ELF-1 (cell line): ENCODE measurements at regions not wholly inside any gene's neighbourhood (a gene's known extent, or its start where the extent isn't known, plus 50 kb on each side); places are given as distances from the start of the nearest gene placed in this dataset.

Source experiments
- DNase-seq: peaks from one replicate; pipeline ENCODE4 v3.0.0-alpha.2; 2016; ENCODE audit warnings: low read depth, low spot score

GRCh38 chr11:19368726-19369375, 128.1 kb upstream of the E2F8 start:
- DNase-seq, result no peak

DNA sequence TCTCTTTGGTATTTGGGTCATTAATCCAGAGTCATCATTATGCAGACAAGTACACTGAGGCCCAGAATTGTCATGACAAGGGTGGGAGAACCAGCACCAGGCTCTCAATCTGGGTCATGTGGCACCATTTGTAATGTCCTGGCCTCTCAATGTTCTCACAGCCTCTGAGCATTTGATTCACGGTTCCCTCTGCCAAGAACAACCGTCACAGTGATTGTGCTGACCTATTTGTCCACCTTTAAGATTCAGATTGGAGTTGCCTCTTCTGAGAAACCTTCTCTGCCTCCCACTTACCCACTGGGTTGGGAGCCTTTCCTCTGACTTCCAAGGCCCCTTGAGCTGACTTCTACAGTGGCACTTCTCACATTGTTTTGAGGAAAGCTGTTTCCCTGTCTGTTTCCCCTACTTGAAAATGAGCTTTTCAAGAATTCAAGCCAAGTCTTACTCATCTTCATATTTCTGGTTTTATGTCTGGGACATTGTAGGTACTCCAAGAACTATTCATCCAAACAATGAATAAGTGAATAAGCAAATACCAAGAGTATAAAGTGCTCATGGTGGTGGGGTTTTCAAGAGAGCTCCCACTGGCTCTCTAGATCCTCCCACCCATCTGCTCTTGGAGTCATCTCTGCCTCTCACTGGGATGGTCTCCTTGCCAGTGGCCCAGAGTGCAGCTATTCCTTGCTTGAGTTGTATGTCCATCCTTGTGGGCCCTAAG, 126.4 kb upstream of the E2F8 start:
- DNase-seq, result no peak

GRCh38 chr11:19365743-19366410, 125.1 kb upstream of the E2F8 start:
- no peak for DNase-seq

DNA sequence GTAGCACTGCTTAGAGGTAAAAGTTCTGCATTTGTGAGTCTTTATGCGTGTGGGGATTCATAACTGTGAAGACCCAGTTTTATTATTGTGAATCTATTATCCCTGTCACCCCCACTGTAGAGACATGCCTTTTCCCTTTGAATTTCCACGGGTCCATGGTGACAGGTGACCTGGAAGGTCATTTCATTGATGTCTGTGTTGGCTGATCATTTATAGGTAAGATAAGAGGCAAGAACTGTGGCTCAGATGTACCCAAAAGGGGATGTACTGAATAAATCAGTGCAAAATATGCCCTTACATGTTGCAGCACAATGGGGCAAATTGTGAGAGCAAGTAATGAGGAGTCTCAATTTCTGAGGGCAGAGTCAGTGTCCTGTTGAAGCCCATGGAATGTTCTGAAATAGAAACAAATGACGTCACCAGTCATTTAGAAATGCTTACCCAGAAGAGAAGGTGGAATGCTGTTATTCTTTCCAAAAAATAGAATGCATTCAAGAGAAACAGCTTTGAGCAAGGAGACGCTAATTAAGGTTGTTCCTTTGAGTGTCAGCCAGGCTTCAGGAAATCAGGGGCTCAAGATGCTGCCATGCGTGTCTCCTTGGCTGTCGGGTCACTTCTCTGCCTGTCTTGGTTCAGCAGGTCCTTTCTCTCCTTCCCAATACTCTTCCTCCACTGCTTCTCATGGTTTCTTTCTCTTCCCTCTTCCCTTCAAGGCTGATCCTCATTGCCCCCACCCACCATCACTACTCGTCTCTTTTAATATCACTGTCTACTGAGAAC, 118.7 kb upstream of the E2F8 start:
- DNase-seq, result no peak

DNA sequence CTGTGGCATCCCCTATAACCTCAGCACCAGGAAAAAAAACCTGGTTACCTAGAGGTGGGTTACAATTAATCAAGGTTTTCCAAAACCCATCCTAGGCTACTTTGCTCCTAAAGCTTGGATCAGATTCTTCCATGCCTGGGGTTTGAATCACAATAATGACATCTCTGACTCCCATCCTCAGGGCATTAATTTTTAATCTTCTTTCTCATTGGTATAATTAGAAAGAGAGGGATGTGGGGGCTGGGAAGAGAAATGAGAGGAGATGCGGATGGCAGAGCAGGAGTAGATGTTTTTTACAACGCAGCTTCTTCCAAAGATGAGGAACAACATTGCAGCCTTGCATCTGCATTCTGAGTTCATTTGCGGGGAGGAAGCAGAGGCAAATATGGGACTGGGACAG, 117.2 kb upstream of the E2F8 start:
- no peak for DNase-seq

DNA sequence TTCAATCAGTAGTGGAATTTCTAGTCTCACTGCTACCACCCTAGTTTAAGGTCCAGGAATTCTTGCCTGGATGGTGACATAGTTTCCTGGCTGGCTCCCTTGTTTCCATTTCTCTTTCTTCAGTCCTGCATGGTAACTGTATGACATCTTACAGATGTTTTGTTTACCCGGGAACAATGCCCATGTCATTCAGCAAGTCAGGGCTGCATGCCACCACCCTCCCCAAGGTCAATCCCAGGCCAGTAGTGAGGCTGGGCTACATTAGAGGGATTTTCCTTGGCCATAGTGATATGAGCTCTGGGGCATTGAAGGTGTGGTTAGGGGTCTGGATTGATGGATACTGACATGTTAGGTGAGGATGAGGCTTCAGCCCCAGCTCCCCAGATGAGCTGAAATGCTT, 114.9 kb upstream of the E2F8 start:
- DNase-seq, result no peak

DNA sequence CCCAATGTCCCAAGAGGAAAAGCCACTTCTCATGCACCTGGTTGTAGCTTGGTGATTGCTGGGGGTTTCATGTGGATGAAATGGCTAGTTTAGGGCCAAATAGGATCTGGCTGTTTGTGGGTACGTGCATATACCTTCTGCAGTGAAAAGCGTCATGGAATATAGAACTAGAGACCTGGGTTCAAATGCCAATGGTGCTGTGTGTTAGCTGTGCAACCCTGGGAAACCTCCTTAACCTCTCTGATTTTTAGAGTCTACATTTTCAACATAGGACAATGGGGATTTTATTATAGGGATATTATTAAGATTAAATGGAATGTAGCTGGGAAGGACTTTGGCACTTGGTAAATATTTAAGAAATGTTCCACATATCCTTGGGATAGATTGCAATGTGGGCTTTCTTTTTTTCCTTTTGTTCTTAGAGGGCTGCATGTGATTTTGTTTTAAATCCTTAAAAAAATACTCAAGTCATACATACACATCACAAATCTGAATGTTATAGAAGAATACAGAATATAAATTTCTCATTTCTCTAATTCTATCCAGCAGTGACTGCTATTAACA, 112.6 kb upstream of the E2F8 start:
- DNase-seq, result no peak

- DNase-seq, result peak; percentile 39
Measured at GRCh38 chr11:19352771-19353160, 112.0 kb upstream of the E2F8 start.

GRCh38 chr11:19352072-19352770, 111.5 kb upstream of the E2F8 start:
- no peak for DNase-seq

DNA sequence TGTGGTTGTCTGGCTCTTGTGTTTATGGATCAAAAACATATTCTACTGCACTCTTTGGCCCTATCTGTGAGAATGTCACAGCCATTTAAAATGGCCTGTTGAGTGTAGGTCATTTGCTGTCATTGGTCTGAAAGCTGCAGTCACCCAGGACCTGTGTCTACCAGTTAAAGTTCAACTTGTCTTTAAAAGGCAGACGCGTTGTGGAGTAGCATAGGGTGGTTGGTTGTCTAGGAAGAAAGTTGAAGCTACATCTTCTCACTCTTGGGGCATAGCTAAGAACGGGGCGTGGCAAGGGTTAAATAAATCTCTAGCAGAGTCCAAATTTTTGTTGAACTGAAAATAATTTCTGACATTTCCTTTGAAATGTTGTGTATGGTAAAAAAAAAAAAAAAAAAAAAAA, 110.7 kb upstream of the E2F8 start:
- no peak for DNase-seq

DNA sequence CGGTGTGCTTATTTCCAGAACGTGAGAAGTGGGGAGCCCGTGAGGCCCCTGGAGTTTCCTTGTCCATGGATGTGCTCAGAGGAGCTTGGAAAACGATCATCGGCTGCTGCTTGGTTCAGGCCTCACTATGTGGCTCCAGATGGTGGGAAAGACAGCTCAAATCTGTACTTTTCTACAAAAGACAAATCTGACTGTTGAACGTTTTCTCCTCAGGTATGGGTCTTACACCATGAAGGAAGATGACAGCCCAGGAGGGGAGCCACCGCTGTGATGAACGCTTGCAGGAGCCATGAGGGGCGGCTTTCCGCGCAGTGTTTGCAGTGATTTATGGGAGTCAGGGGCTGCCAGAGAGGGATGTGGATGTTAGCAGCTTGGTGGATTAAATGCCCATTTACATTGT, 109.4 kb upstream of the E2F8 start:
- no peak for DNase-seq

DNA sequence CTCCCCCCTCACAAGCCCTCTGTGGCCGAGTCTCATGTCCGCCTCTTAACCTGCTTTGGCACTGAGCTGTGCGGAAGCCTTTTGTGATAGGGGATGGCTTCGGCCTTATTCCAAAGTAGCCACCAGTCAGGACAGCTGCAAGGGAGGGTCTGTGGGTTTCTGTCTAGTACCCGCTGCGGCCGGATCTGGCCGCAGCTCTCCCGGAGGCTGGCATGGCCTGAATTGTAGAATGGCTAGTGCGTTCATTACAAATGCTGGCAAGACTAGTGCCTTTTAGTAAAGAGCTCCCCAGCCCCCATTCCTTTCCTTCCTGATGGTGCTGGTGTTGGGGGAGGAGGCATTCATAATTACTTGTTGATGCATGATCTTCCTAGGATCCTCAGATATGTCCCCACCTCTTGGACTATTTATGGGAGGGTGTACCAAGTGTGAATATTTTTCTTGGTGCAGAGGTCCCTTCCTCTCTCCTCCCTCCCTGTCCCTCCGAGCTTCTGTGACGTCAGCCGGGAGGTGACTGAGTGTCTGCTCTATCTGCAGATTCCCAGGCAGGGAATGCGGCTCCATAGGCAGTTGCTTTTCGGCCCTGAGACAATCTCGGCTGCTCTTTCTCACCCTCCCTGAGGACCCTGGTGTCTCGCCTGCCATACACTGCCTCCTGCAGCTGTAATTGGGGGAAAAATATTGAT, 108.7 kb upstream of the E2F8 start:
- DNase-seq, result no peak

DNA sequence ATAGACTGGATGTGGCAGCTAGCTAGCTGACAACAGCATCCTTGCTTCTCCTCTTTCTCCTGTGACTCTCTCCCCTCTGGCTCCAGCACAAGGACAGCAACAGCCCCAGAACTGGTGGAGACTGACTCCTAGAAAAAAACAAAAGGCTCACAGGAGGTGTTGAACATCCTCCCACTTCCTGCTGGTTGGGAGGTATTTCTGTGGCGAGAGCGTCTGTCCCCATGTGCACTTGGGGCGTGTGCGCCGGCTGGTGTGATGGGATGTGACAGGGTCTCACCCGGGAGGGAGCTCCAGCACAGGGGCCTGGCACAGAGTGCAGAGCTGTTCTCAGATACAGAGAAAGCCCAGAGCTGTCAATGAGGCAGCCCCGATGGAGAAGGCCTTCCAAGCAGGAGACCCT, 107.2 kb upstream of the E2F8 start:
- DNase-seq, result peak; percentile 31

- peak; percentile 57 for DNase-seq
Measured at GRCh38 chr11:19345848-19346681, 105.3 kb upstream of the E2F8 start.

DNA sequence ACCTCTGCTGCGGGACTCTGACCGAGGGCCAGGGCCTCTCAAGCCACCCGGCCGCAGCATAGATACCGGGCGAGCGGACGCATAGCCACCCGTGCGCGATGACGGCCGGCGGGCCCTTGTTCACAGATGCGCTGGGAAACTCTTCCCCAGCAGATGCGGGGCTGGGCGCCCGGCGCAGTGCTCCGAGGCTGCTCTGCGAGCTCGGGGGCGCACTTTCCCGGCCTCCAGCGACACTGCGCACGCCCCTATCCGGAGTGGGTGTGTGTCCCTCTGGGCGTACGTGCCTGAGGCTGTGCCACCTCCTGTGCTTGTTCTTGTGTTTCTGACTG, 104.7 kb upstream of the E2F8 start:
- DNase-seq, result peak; percentile 26

DNA sequence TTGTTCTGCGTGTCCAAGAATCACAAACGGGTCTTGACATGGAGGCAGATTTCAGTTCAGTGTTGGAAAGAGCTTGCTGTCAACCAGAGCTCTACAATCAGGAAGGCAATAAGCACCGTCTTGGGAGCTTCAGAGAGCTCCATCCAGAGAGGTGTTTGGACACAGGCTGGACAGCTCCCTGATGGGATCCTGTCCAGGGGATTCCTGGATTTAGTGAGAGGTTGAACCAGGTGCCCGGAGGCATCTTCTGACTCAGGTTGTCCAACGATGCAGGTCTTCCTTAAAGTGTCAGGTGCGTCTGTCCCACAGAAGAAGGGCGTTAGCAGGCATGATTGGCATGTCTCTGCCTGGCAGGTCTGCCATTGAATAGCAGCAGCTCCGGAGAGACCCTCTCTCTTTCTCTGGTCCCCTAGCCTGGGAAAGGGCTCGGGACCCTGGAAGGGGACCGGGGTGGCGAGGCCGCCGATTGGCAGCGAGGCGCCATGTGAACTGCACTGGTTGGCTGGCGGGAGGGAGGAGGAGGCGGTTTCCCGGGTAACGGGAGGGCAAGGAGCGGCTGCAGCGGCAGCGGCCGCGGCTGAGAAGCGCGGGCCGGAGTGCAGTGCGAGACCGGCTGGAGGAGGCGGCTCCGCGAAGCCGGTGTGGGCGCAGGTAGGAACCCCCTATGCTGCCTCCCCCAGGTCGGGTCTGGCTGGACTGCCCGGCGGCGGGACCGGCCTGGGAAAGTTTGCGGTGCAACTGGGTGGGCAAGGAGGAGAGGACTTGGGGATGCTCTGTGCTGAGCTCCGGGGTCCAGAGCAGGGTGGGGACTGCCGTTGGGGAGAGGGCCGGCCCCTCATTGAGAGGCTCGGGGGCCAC, 104.1 kb upstream of the E2F8 start:
- DNase-seq, result peak; percentile 73

DNA sequence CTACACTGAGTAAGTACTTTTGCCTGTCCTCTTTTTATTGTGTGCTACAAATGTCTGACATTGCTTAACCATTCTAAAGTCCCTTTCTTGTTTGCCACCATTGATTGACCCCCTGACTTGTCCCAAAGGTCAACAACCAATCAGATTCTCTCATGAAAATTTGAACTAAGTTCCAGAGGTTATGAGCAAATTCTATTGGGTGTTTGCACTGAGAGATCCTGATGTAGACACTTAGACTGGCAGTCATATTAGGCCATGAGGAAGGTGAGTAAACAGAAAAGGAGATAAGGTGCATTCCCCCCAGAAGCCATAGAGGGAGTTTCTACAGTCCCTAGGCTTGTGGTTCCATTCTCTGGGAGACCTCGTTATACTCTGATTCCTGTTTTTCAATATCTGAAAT, 101.3 kb upstream of the E2F8 start:
- no peak for DNase-seq

- DNase-seq, result no peak
Measured at GRCh38 chr11:19338375-19338774, 97.6 kb upstream of the E2F8 start.

GRCh38 chr11:19337779-19338178, 97.0 kb upstream of the E2F8 start:
- no peak for DNase-seq
